ENCODE measurements at regions not wholly inside any gene's neighbourhood (a gene's known extent, or its start where the extent isn't known, plus 50 kb on each side); places are given as distances from the start of the nearest gene placed in this dataset.

DNA sequence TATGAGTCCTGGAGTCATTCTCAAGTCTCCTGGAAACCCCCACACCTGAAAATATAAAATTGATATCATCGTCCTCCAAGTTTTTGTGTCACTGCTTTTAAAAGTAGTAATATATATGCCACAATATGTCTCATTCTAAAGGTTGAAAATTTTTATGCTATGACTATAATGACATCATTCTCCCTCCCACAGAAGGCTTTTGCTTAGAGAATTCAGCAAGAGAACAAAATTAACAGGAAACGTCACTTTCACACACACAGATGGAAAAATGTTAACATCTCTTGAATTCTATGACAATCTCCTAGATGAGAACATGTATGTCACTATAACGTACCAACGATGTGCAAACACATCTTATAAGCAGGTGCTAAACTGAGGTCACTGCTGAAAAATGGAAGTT lies 498.3 kb downstream of the FOXG1 start:
- no peak for TF ChIP-seq POLR2AphosphoS5 (IDR thresholded peaks at IDR 0.05)
- TF ChIP-seq EP300 (IDR thresholded peaks at IDR 0.05): no peak
- TF ChIP-seq POLR2A (IDR thresholded peaks at IDR 0.05): no peak
- TF ChIP-seq, protein P1, sequence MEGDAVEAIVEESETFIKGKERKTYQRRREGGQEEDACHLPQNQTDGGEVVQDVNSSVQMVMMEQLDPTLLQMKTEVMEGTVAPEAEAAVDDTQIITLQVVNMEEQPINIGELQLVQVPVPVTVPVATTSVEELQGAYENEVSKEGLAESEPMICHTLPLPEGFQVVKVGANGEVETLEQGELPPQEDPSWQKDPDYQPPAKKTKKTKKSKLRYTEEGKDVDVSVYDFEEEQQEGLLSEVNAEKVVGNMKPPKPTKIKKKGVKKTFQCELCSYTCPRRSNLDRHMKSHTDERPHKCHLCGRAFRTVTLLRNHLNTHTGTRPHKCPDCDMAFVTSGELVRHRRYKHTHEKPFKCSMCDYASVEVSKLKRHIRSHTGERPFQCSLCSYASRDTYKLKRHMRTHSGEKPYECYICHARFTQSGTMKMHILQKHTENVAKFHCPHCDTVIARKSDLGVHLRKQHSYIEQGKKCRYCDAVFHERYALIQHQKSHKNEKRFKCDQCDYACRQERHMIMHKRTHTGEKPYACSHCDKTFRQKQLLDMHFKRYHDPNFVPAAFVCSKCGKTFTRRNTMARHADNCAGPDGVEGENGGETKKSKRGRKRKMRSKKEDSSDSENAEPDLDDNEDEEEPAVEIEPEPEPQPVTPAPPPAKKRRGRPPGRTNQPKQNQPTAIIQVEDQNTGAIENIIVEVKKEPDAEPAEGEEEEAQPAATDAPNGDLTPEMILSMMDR (IDR thresholded peaks at IDR 0.05): no peak
- no peak for DNase-seq (ENCODE audit: low spot score in 2 of 2)

DNA sequence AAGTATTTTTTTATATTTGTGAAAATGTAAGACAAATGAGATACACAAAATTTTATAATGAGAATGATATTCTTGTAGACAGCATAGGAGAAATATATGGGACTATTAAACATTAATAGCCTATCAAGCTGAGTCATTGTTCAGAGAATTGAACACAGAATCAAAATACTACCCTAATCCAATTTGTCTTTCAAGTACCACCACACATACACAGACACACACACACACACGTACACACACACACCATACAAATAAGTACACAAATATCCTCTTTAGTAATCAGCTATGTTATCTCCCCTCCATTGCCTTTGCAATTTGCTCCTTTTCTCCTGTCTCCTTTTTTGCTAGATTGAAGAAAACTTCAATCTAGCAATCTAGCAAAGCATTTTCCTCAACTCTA lies 499.3 kb downstream of the FOXG1 start:
- no peaks in the 10 kb centered on the region for H3K4me1 ChIP-seq
- no peak for DNase-seq (ENCODE audit: low spot score in 2 of 2)
- H3K27me3 ChIP-seq: no peaks in the 10 kb centered on the region
- 51% methylated on average over 1 of the region's 1 CpG for WGBS
- no peaks in the 10 kb centered on the region for H3K9me3 ChIP-seq
- no peak overlapping the region for H3K4me3 ChIP-seq
- H3K36me3 ChIP-seq: no peaks in the 10 kb centered on the region
- no peak overlapping the region for H3K27ac ChIP-seq
- TF ChIP-seq POLR2A (IDR thresholded peaks at IDR 0.05) (no peak), POLR2AphosphoS5 (IDR thresholded peaks at IDR 0.05) (no peak), EP300 (IDR thresholded peaks at IDR 0.05) (no peak)
- TF ChIP-seq, protein P1 (IDR thresholded peaks at IDR 0.05): no peak

More for the DNA sequence above, 498.3 kb downstream of the FOXG1 start:
- H3K27ac ChIP-seq: no peak overlapping the region
- H3K9me3 ChIP-seq: no peaks in the 10 kb centered on the region
- no peak overlapping the region for H3K4me3 ChIP-seq
- H3K36me3 ChIP-seq: no peaks in the 10 kb centered on the region
- no peaks in the 10 kb centered on the region for H3K27me3 ChIP-seq
- H3K4me1 ChIP-seq: no peaks in the 10 kb centered on the region
- 82% methylated on average over 4 of the region's 4 CpGs for WGBS

DNA sequence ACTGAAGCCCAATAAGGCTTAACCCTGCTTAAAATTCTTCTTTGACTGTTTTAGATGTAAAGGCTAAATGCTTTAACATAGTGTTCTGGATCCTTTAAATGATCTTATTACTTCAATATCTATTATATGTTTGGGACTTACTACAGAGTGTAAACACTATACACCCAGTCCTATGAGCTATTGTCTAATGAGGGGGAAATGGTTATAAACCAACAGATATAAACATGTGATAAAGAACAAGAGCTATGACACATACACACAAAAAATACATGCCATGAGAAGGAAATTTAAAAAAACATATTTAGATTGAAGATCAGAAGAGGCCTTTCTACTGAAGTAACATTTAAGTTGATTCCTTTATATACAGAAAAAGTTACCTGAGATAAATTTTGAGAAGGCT lies 505.1 kb downstream of the FOXG1 start:
- Histone ChIP-seq H3K27ac (no peak overlapping the region), H3K9me3 (no peaks in the 10 kb centered on the region), H3K4me1 (no peaks in the 10 kb centered on the region), H3K36me3 (no peaks in the 10 kb centered on the region), H3K4me3 (no peak overlapping the region), H3K27me3 (no peaks in the 10 kb centered on the region)
- no peak for DNase-seq (ENCODE audit: low spot score in 2 of 2)
- TF ChIP-seq, protein P1 (IDR thresholded peaks at IDR 0.05): no peak
- TF ChIP-seq POLR2A (IDR thresholded peaks at IDR 0.05): no peak
- TF ChIP-seq EP300 (IDR thresholded peaks at IDR 0.05): no peak
- TF ChIP-seq POLR2AphosphoS5 (IDR thresholded peaks at IDR 0.05): no peak

DNA sequence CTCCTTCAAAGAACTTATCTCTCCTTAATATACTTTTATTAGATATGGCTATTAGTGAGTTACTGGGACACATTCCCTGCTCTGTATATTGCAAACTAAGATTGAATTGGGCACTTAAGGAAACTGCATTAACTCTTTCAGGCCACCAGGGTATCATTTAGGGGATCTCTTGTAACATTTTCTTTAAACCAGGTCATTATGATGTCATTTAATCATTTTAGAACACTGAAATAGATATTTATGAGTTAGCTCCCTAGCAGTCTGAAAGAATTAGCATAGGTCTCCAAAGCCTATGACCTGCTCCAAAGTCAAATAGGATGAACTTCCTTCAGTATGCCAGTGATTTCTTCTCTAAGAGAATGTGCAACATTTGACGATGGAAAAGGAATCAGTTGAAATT lies 506.9 kb downstream of the FOXG1 start:
- H3K36me3 ChIP-seq: no peaks in the 10 kb centered on the region
- TF ChIP-seq, protein P1 (IDR thresholded peaks at IDR 0.05): no peak
- TF ChIP-seq POLR2AphosphoS5 (IDR thresholded peaks at IDR 0.05): no peak
- TF ChIP-seq POLR2A (IDR thresholded peaks at IDR 0.05): no peak
- no peak for TF ChIP-seq EP300 (IDR thresholded peaks at IDR 0.05)
- 87% methylated on average over 1 of the region's 1 CpG for WGBS

DNA sequence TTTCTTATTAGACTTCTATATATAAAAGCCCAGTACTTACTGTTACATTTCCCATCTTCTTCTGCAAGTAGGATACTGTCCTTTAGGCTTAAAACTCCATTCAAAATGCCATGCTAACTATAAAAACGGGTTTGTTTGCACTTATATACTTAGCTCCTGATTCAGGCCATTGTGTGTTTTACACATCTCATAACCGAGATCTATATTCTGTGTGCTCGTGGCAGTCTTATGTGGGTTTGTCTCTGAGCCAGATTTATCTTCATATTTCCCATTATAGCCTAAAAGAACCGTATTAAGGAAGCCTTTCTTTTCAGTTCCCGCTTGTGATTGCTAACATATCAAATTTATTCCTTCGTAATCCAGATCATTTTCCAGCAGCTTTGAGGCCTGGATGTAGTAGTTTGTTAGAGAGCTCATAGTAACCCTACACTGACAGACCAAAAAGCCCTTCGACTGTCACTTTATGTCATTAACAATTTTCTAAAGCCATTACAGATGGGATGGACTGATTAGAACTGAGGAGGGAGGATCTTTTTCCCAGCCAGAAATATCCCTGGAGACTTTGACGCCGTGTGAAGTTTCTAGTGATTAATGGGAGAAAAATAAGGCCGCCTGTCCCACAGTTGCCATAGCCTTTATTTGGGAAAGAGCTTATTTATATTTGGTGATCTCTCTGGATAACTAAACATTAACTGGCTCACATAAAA lies 508.5 kb downstream of the FOXG1 start:
- WGBS: 52% methylated on average over 10 of the region's 10 CpGs
- Histone ChIP-seq H3K27me3 (no peaks in the 10 kb centered on the region), H3K36me3 (no peaks in the 10 kb centered on the region), H3K9me3 (no peaks in the 10 kb centered on the region), H3K27ac (no peak overlapping the region), H3K4me3 (no peak overlapping the region), H3K4me1 (no peaks in the 10 kb centered on the region)
- no peak for TF ChIP-seq POLR2A (IDR thresholded peaks at IDR 0.05)
- TF ChIP-seq POLR2AphosphoS5 (IDR thresholded peaks at IDR 0.05): no peak
- no peak for TF ChIP-seq EP300 (IDR thresholded peaks at IDR 0.05)
- TF ChIP-seq, protein P1 (IDR thresholded peaks at IDR 0.05): no peak
- no peak for DNase-seq (ENCODE audit: low spot score in 2 of 2)

More for the DNA sequence above, 506.9 kb downstream of the FOXG1 start:
- no peaks in the 10 kb centered on the region for H3K27me3 ChIP-seq
- DNase-seq (ENCODE audit: low spot score in 2 of 2): no peak
- H3K4me1 ChIP-seq: no peaks in the 10 kb centered on the region
- no peaks in the 10 kb centered on the region for H3K9me3 ChIP-seq
- no peak overlapping the region for H3K27ac ChIP-seq
- no peak overlapping the region for H3K4me3 ChIP-seq

All from suprapubic skin (tissue), 4 donors.